Naive thymus-derived CD4-positive, alpha-beta T cell (primary cell): ENCODE measurements at regions not wholly inside any gene's neighbourhood (a gene's known extent, or its start where the extent isn't known, plus 50 kb on each side); places are given as distances from the start of the nearest gene placed in this dataset.
"Not testable (repeated sequence)": the region's sequence is repeated elsewhere in the genome, so short reads cannot be mapped to it uniquely, and the experiment has no call there.

Experiments used
- ATAC-seq: fragments of 150-1000 bp; cut with Tn5 transposase; 2 replicates; pipeline ENCODE4 v1.10.0; 2021; ENCODE audit warnings: mild to moderate bottlenecking, moderate library complexity
- CTCF ChIA-PET: fragments of 350-600 bp; sonication (Branson Sonifier 250); formaldehyde crosslinking; loops from one replicate; lab custom pipeline; 2021; ENCODE audit warnings: antibody characterized with exemption; lab: Charles Lee
- POLR2A ChIA-PET: fragments of 350-600 bp; sonication (Branson Sonifier 250); formaldehyde crosslinking; loops from one replicate; lab custom pipeline; 2021; ENCODE audit warnings: antibody characterized with exemption, inconsistent platforms; lab: Charles Lee
- DNase-seq, 9 donors: peaks; one replicate each; pipeline versions ENCODE4 v3.0.0 to v3.0.0-alpha.2; 2020 to 2022; ENCODE audit warnings: mixed read lengths in 1 of 9
- H3K27ac ChIP-seq: one replicate; pipeline ENCODE4 v1.7.0; 2013; ENCODE audit warnings: mild to moderate bottlenecking, low read depth, low read length, moderate library complexity
- H3K27me3 ChIP-seq, 2 donors: one replicate each; pipeline ENCODE4 v1.7.0; 2013; ENCODE audit warnings: low read length in 2 of 2, mild to moderate bottlenecking in 2 of 2, moderate library complexity in 2 of 2; ENCODE audit not compliant: control insufficient read depth in 2 of 2, insufficient read depth in 2 of 2
- H3K36me3 ChIP-seq, 3 experiments: 1 replicate in 2 of 3; 2 replicates in 1 of 3; pipeline ENCODE4 v1.7.0; 2013; ENCODE audit warnings: low read length in 3 of 3, mild to moderate bottlenecking in 3 of 3, moderate library complexity in 1 of 3; ENCODE audit not compliant: insufficient read depth in 3 of 3, control insufficient read depth in 2 of 3
- H3K4me1 ChIP-seq, 2 donors: one replicate each; pipeline ENCODE4 v1.7.0; 2013; ENCODE audit warnings: low read length in 2 of 2, mild to moderate bottlenecking in 2 of 2, moderate library complexity in 1 of 2; ENCODE audit not compliant: control insufficient read depth in 2 of 2, insufficient read depth in 2 of 2
- H3K4me3 ChIP-seq: 2 replicates; pipeline ENCODE4 v1.7.0; 2013; ENCODE audit warnings: mild to moderate bottlenecking, low read length
- H3K9me3 ChIP-seq, 3 experiments: 1 replicate in 2 of 3; 2 replicates in 1 of 3; pipeline ENCODE4 v1.7.0; 2013; ENCODE audit warnings: low read length in 3 of 3; ENCODE audit not compliant: control insufficient read depth in 2 of 3
- H3K27ac Mint-ChIP-seq, 9 donors: one replicate each; pipeline ENCODE4 v1.8.0; 2020 to 2022; ENCODE audit warnings: mixed read lengths in 9 of 9, mild to moderate bottlenecking in 8 of 9, moderate library complexity in 5 of 9, inconsistent platforms in 2 of 9
- H3K27me3 Mint-ChIP-seq, 5 donors: one replicate each; pipeline ENCODE4 v1.8.0; 2021 to 2022; ENCODE audit warnings: mixed read lengths in 5 of 5, mild to moderate bottlenecking in 1 of 5
- H3K36me3 Mint-ChIP-seq, 5 donors: one replicate each; pipeline ENCODE4 v1.8.0; 2020 to 2022; ENCODE audit warnings: mixed read lengths in 5 of 5, mild to moderate bottlenecking in 3 of 5, inconsistent platforms in 1 of 5
- H3K4me1 Mint-ChIP-seq, 7 donors: one replicate each; pipeline ENCODE4 v1.8.0; 2020 to 2022; ENCODE audit warnings: mixed read lengths in 7 of 7, mild to moderate bottlenecking in 3 of 7, inconsistent platforms in 1 of 7
- H3K4me3 Mint-ChIP-seq, 10 donors: one replicate each; pipeline ENCODE4 v1.8.0; 2020 to 2022; ENCODE audit warnings: mild to moderate bottlenecking in 10 of 10, mixed read lengths in 10 of 10, moderate library complexity in 6 of 10, inconsistent platforms in 2 of 10
- H3K9me3 Mint-ChIP-seq, 11 donors: one replicate each; pipeline ENCODE4 v1.8.0; 2020 to 2022; ENCODE audit warnings: mixed read lengths in 11 of 11, mild to moderate bottlenecking in 4 of 11, inconsistent platforms in 1 of 11, moderate library complexity in 1 of 11
- intact Hi-C, 2 donors: fragments of 100-400 bp; cut with micrococcal nuclease; formaldehyde crosslinking; loops; one replicate each; pipeline ENCODE4 v1.15.1; 2023

GRCh38 chrX:9377216-9377615 is 87.6 kb upstream of the TBL1X start:
- H3K4me3 Mint-ChIP-seq, CTCF ChIA-PET, H3K9me3 ChIP-seq, POLR2A ChIA-PET, H3K27me3 ChIP-seq, H3K27me3 Mint-ChIP-seq, H3K27ac Mint-ChIP-seq, H3K27ac ChIP-seq, H3K9me3 Mint-ChIP-seq, H3K36me3 ChIP-seq, DNase-seq, H3K4me1 ChIP-seq, H3K4me3 ChIP-seq, ATAC-seq, intact Hi-C loops: not testable (repeated sequence)
- Mint-ChIP-seq H3K4me1 (peaks cover 0 to 25% (median 0%) of the 10 kb centered on the region in 7 donors), H3K36me3 (peaks cover 0 to 13% (median 0%) of the 10 kb centered on the region in 5 donors)

- intact Hi-C loops, result no loop called here
- Histone ChIP-seq H3K9me3 (no peaks in the 10 kb centered on the region), H3K27ac (no peak overlapping the region), H3K36me3 (no peaks in the 10 kb centered on the region), H3K4me3 (no peak overlapping the region), H3K4me1 (no peaks in the 10 kb centered on the region), H3K27me3 (no peaks in the 10 kb centered on the region)
- Mint-ChIP-seq H3K27me3 (no peaks in the 10 kb centered on the region), H3K4me3 (no peak overlapping the region), H3K27ac (peak overlapping the region in 1 of 9 donors; percentile 19), H3K4me1 (peaks cover 0 to 33% (median 0%) of the 10 kb centered on the region in 7 donors), H3K9me3 (peaks cover 0 to 7% (median 0%) of the 10 kb centered on the region in 11 donors), H3K36me3 (peaks cover 0 to 11% (median 0%) of the 10 kb centered on the region in 5 donors)
- DNase-seq (no peak), ATAC-seq (peak; percentile 67)
- CTCF ChIA-PET, result interaction anchor here (0.8 kb wide), 1 partner anchor 78 kb away, joined by 3 read pairs; no protein-coding TSS in a partner anchor
- POLR2A ChIA-PET, result no interaction called here
Observed at GRCh38 chrX:9378980-9379696, 85.7 kb upstream of the TBL1X start.

- peaks cover 0 to 11% (median 0%) of the 10 kb centered on the region in 5 donors for H3K36me3 Mint-ChIP-seq
- DNase-seq, result no peak
- H3K27ac Mint-ChIP-seq, result peak overlapping the region in 2 of 9 donors; percentile 23 to 72
- H3K27me3 Mint-ChIP-seq, result no peaks in the 10 kb centered on the region
- peaks cover 0 to 7% (median 0%) of the 10 kb centered on the region in 11 donors for H3K9me3 Mint-ChIP-seq
- peaks cover 0 to 33% (median 0%) of the 10 kb centered on the region in 7 donors for H3K4me1 Mint-ChIP-seq
- Histone ChIP-seq H3K9me3 (no peaks in the 10 kb centered on the region), H3K4me1 (no peaks in the 10 kb centered on the region), H3K27ac (no peak overlapping the region), H3K36me3 (no peaks in the 10 kb centered on the region), H3K4me3 (no peak overlapping the region), H3K27me3 (no peaks in the 10 kb centered on the region)
- ChIA-PET POLR2A (interaction anchor here (0.6 kb wide), 1 partner anchor 69 kb away, joined by 3 read pairs; no protein-coding TSS in a partner anchor), CTCF (interaction anchor here (0.8 kb wide), 1 partner anchor 77 kb away, joined by 3 read pairs; no protein-coding TSS in a partner anchor)
- intact Hi-C loops, result no loop called here
- peak overlapping the region in 1 of 10 donors; percentile 34 for H3K4me3 Mint-ChIP-seq
- no peak for ATAC-seq
Observed at GRCh38 chrX:9379697-9380551, 84.9 kb upstream of the TBL1X start.

- H3K36me3 ChIP-seq, result no peaks in the 10 kb centered on the region
- Mint-ChIP-seq H3K9me3 (peaks cover 0 to 6% (median 0%) of the 10 kb centered on the region in 11 donors), H3K27me3 (peaks cover 0 to 3% (median 0%) of the 10 kb centered on the region in 5 donors), H3K4me3 (peak overlapping the region in 1 of 10 donors; percentile 17), H3K27ac (no peak overlapping the region), H3K36me3 (peaks cover 0 to 5% (median 0%) of the 10 kb centered on the region in 5 donors), H3K4me1 (peaks cover 0 to 30% (median 0%) of the 10 kb centered on the region in 7 donors)
- no peak overlapping the region for H3K27ac ChIP-seq
- CTCF ChIA-PET, result no interaction called here
- H3K4me1 ChIP-seq, result no peaks in the 10 kb centered on the region
- intact Hi-C loops, result no loop called here
- POLR2A ChIA-PET, result no interaction called here
- peak; percentile 31 for ATAC-seq
- H3K9me3 ChIP-seq, result no peaks in the 10 kb centered on the region
- no peaks in the 10 kb centered on the region for H3K27me3 ChIP-seq
- no peak overlapping the region for H3K4me3 ChIP-seq
- no peak for DNase-seq
Observed at GRCh38 chrX:9383655-9384054, 81.2 kb upstream of the TBL1X start.

- no peak for DNase-seq
- Mint-ChIP-seq H3K27me3 (peaks cover 0 to 3% (median 0%) of the 10 kb centered on the region in 5 donors), H3K4me3 (no peak overlapping the region), H3K36me3 (no peaks in the 10 kb centered on the region), H3K27ac (no peak overlapping the region), H3K4me1 (peaks cover 0 to 2% (median 0%) of the 10 kb centered on the region in 7 donors), H3K9me3 (peaks cover 0 to 3% (median 0%) of the 10 kb centered on the region in 11 donors)
- intact Hi-C loops, result no loop called here
- no peaks in the 10 kb centered on the region for H3K36me3 ChIP-seq
- H3K9me3 ChIP-seq, result no peaks in the 10 kb centered on the region
- no peaks in the 10 kb centered on the region for H3K27me3 ChIP-seq
- H3K4me1 ChIP-seq, result no peaks in the 10 kb centered on the region
- H3K27ac ChIP-seq, result no peak overlapping the region
- H3K4me3 ChIP-seq, result no peak overlapping the region
- no peak for ATAC-seq
- ChIA-PET CTCF (no interaction called here), POLR2A (no interaction called here)
Observed at GRCh38 chrX:9388450-9388849, 76.4 kb upstream of the TBL1X start.

- Mint-ChIP-seq H3K36me3 (no peaks in the 10 kb centered on the region), H3K4me1 (no peaks in the 10 kb centered on the region), H3K27me3 (peaks cover 0 to 3% (median 0%) of the 10 kb centered on the region in 5 donors), H3K4me3 (no peak overlapping the region), H3K27ac (no peak overlapping the region), H3K9me3 (peaks cover 0 to 3% (median 0%) of the 10 kb centered on the region in 11 donors)
- H3K4me3 ChIP-seq, result no peak overlapping the region
- intact Hi-C loops, result no loop called here
- DNase-seq (no peak), ATAC-seq (no peak)
- no peaks in the 10 kb centered on the region for H3K27me3 ChIP-seq
- ChIA-PET POLR2A (no interaction called here), CTCF (no interaction called here)
- no peak overlapping the region for H3K27ac ChIP-seq
- no peaks in the 10 kb centered on the region for H3K4me1 ChIP-seq
- H3K9me3 ChIP-seq, result no peaks in the 10 kb centered on the region
- H3K36me3 ChIP-seq, result no peaks in the 10 kb centered on the region
Observed at GRCh38 chrX:9390121-9390520, 74.7 kb upstream of the TBL1X start.
